UCSD-AML1 (cell line): ENCODE measurements at regions not wholly inside any gene's neighbourhood (a gene's known extent, or its start where the extent isn't known, plus 50 kb on each side); places are given as distances from the start of the nearest gene placed in this dataset.

ENCODE experiments used
- DNase-seq: peaks from one replicate; lab custom pipeline; 2025; ENCODE audit not compliant: unreplicated experiment; lab: John Stamatoyannopoulos, UW

GRCh38 chr7:3230908-3231307 is 70.1 kb upstream of the SDK1 start:
- DNase-seq = no peak

GRCh38 chr7:3232228-3232627 is 68.8 kb upstream of the SDK1 start:
- DNase-seq = no peak

- no peak for DNase-seq
Observed at GRCh38 chr7:3233301-3233700, 67.8 kb upstream of the SDK1 start.

- no peak for DNase-seq
Observed at GRCh38 chr7:3234051-3234450, 67.0 kb upstream of the SDK1 start.

- no peak for DNase-seq
Observed at GRCh38 chr7:3234851-3235250, 66.2 kb upstream of the SDK1 start.

GRCh38 chr7:3235322-3235721 is 65.7 kb upstream of the SDK1 start:
- no peak for DNase-seq

GRCh38 chr7:3236268-3236667 is 64.8 kb upstream of the SDK1 start:
- DNase-seq = no peak

GRCh38 chr7:3238525-3239210 is 62.4 kb upstream of the SDK1 start:
- no peak for DNase-seq

- no peak for DNase-seq
Observed at GRCh38 chr7:3239291-3239691, 61.8 kb upstream of the SDK1 start.

GRCh38 chr7:3240826-3241430 is 60.1 kb upstream of the SDK1 start:
- DNase-seq = no peak

GRCh38 chr7:3241686-3242258 is 59.3 kb upstream of the SDK1 start:
- DNase-seq = no peak

GRCh38 chr7:3242398-3242972 is 58.6 kb upstream of the SDK1 start:
- DNase-seq = no peak

GRCh38 chr7:3243256-3243655 is 57.8 kb upstream of the SDK1 start:
- no peak for DNase-seq

- no peak for DNase-seq
Observed at GRCh38 chr7:3243680-3244079, 57.4 kb upstream of the SDK1 start.

- DNase-seq = no peak
Observed at GRCh38 chr7:3244241-3244814, 56.7 kb upstream of the SDK1 start.

- no peak for DNase-seq
Observed at GRCh38 chr7:3245077-3245476, 56.0 kb upstream of the SDK1 start.

GRCh38 chr7:3245721-3246120 is 55.3 kb upstream of the SDK1 start:
- DNase-seq = no peak

GRCh38 chr7:3246127-3246526 is 54.9 kb upstream of the SDK1 start:
- DNase-seq = no peak

- DNase-seq = no peak
Observed at GRCh38 chr7:3246651-3247050, 54.4 kb upstream of the SDK1 start.

- DNase-seq = no peak
Observed at GRCh38 chr7:3250725-3251124, 50.3 kb upstream of the SDK1 start.
